Retinal pigment epithelial cell (primary cell): ENCODE measurements at regions not wholly inside any gene's neighbourhood (a gene's known extent, or its start where the extent isn't known, plus 50 kb on each side); places are given as distances from the start of the nearest gene placed in this dataset.

Experiments
- DNase-seq: peaks from one replicate; pipeline ENCODE4 v3.0.0-alpha.2; 2010; ENCODE audit warnings: low read depth
- H3K4me3 ChIP-seq: 2 replicates; pipeline ENCODE4 v1.5.1; 2011; ENCODE audit warnings: mild to moderate bottlenecking, low read length, control low read depth, moderate library complexity
- CTCF ChIP-seq: conservative IDR thresholded peaks from 2 replicates; pipeline ENCODE4 v1.5.1; 2011; ENCODE audit warnings: low read depth, low read length, control low read depth, inconsistent platforms

- H3K4me3 ChIP-seq: no peak overlapping the region
- DNase-seq: no peak
- no peak for TF ChIP-seq CTCF
Measured at GRCh38 chr7:85535974-85536729, 349.3 kb upstream of the SEMA3D start.

DNA sequence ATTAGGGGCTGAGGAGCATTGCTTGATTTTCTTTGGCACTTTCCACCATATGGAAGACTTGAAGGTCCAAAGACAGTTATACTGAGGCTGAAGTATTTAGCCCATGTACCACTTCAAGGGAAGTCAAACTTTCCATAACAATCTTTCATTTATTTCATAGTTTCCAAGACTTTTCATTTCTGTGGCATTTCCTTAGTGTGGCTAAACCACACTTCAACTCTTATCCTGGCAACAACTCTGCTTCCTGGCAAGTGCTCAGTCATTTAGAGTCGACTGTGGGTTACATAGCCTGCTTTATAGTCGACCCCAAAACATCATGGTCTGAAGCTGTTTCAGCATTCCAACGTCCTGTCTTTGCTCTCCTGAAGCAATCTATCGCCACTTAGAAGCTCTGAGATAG is 343.0 kb upstream of the SEMA3D start:
- H3K4me3 ChIP-seq: no peak overlapping the region
- DNase-seq: no peak

DNA sequence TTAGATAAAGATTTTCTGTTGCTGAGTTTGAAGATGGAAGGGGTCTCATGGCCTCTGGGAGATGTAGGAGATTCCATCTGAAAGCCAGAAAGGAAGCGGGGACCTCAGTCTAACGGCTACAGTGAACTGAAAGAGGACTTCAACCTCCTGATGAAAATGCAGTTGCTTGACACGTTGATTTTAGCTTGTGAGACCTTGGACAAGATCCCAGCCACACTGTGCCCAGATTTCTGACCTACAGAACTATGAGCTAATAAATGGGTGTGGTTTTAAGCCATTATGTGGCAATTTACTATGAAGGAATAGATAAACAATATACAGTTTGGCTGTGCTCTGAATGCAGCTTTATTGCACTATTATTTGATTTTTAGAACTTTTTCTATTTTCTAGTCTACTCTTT is 342.3 kb upstream of the SEMA3D start:
- DNase-seq: no peak
- no peak for TF ChIP-seq CTCF
- no peak overlapping the region for H3K4me3 ChIP-seq

More for the DNA sequence above, 343.0 kb upstream of the SEMA3D start:
- TF ChIP-seq CTCF: no peak

DNA sequence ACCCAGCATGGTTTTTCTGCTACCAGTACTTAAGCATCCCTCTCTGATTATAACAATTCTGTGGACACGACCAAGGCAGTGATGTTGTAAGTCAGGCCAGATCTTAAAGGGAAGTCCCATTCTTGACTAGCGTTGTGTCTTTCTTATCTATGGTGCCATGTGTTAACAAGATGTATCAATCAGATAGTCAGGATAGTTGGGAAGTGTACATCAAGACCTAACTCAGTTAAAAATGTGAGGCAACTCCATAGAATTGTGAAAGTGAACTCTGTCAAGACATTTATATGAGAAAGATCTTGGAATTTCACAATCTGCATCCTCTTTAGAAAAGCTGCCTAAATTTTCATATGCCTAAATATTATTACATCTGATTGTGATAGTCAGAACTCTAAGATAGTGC is 341.7 kb upstream of the SEMA3D start:
- TF ChIP-seq CTCF: no peak
- no peak overlapping the region for H3K4me3 ChIP-seq
- no peak for DNase-seq

DNA sequence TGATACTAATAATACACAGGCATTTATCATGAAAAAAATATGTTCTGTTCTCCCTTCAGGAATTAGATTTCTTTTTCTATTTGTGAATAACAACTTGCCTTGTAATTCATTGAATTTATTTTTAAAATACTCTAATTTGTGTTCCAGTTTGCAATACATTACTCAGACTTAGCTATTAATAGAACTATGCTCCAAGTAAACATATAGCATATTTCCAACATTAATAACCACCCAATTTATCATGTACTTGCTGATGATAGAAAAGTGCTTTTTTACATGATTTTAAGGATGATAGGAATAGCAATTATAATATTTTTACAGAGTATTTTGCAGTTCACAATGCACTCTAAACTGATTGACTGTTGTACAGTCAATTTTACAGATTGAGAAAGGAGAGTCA is 338.8 kb upstream of the SEMA3D start:
- DNase-seq: no peak

DNA sequence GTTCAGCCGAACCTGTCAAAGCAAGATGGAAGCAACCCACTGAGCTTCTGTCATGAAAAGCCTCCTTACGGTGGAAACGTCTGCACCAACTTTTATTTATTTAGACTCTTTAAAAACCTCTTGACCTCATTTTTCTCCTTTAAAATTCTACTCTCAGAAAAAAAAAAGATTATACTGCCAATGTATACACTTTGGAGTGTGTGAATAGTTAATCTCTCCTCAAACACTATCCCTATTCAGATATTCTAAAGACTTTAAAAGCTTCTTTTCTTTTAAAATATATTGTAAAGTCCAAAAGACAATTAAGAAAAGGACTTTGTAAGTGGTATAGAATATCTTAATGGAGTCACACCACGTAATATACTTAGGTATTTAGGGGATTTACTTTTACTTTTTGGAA is 335.2 kb upstream of the SEMA3D start:
- no peak overlapping the region for H3K4me3 ChIP-seq
- TF ChIP-seq CTCF: no peak
- DNase-seq: no peak

More for the DNA sequence above, 338.8 kb upstream of the SEMA3D start:
- H3K4me3 ChIP-seq: no peak overlapping the region
- TF ChIP-seq CTCF: no peak

- no peak for TF ChIP-seq CTCF
- no peak overlapping the region for H3K4me3 ChIP-seq
- no peak for DNase-seq
Measured at GRCh38 chr7:85521108-85521694, 334.3 kb upstream of the SEMA3D start.
